ENCODE measurements at regions not wholly inside any gene's neighbourhood (a gene's known extent, or its start where the extent isn't known, plus 50 kb on each side); places are given as distances from the start of the nearest gene placed in this dataset.

DNA sequence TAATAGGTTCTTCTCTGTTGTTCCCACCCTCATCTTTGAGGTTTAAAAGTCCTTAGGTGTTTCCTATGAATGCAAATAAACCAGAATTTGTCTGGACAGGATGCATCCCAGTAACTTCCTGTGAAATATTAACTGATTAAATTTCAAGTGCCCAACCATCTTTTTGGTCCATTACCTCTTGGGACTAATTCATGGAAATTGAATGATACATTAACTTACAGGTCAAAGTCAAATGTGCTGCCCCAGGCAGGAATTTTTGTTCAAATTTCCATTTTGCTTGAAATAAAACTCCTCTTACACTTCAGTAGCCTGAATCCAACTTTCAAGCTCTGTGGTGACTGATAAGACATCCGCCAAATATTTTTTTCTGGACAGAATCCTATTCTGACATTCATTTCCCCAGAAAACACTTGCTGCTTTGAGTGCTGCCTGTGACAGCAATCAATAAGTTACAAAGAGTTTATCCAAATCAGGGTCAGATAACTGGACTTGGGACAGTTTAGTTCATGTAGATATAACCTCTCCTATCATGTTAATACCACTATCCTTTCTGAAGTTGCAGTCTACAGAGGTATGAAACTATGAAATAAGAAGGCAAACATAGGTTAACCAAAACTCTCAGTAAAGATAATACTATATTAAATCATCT lies 383.5 kb downstream of the POM121L12 start:
- Histone ChIP-seq H3K27ac (ENCODE audit: low read depth, low read length) (no peak overlapping the region), H3K4me1 (ENCODE audit: control insufficient read depth in 3 of 3, insufficient read depth in 3 of 3, low read length in 3 of 3) (no peaks in the 10 kb centered on the region), H3K9me3 (ENCODE audit: control insufficient read depth in 3 of 3, low read length in 3 of 3) (no peaks in the 10 kb centered on the region), H3K9ac (ENCODE audit: low read depth in 1 of 3, low read length in 3 of 3) (no peak overlapping the region), H3K4me3 (ENCODE audit: low read length in 3 of 3) (no peak overlapping the region), H3K27me3 (ENCODE audit: control insufficient read depth in 3 of 3, insufficient read depth in 3 of 3, low read length in 3 of 3) (no peaks in the 10 kb centered on the region), H3K36me3 (ENCODE audit: control insufficient read depth in 3 of 3, insufficient read depth in 3 of 3, low read length in 3 of 3) (no peaks in the 10 kb centered on the region)

GRCh38 chr7:53420550-53420949 lies 385.1 kb downstream of the POM121L12 start:
- Histone ChIP-seq H3K27ac (ENCODE audit: low read depth, low read length) (no peak overlapping the region), H3K27me3 (ENCODE audit: control insufficient read depth in 3 of 3, insufficient read depth in 3 of 3, low read length in 3 of 3) (no peaks in the 10 kb centered on the region), H3K36me3 (ENCODE audit: control insufficient read depth in 3 of 3, insufficient read depth in 3 of 3, low read length in 3 of 3) (no peaks in the 10 kb centered on the region), H3K4me3 (ENCODE audit: low read length in 3 of 3) (no peak overlapping the region), H3K4me1 (ENCODE audit: control insufficient read depth in 3 of 3, insufficient read depth in 3 of 3, low read length in 3 of 3) (no peaks in the 10 kb centered on the region), H3K9ac (ENCODE audit: low read depth in 1 of 3, low read length in 3 of 3) (no peak overlapping the region), H3K9me3 (ENCODE audit: control insufficient read depth in 3 of 3, low read length in 3 of 3) (no peaks in the 10 kb centered on the region)

DNA sequence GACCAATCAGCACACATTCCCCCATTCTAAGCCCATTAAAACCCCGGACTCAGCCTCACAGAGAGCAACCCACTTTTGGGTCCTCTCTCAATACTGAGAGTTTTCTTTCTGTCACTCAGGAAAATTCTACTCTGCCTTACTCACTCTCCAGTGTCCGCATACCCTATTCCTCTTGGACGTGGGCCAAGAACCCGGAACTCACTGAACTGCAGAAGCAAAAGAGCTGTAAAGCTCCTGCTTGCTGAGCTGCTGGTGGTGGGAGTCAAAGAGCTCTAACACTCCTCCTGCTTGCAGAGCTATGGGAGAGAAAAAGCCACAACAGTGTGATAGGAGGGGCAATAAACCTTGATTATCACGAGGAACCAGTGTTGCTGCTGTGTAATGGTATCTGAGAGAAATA lies 386.9 kb downstream of the POM121L12 start:
- Histone ChIP-seq H3K36me3 (ENCODE audit: control insufficient read depth in 3 of 3, insufficient read depth in 3 of 3, low read length in 3 of 3) (no peaks in the 10 kb centered on the region), H3K9ac (ENCODE audit: low read depth in 1 of 3, low read length in 3 of 3) (no peak overlapping the region), H3K4me3 (ENCODE audit: low read length in 3 of 3) (no peak overlapping the region), H3K4me1 (ENCODE audit: control insufficient read depth in 3 of 3, insufficient read depth in 3 of 3, low read length in 3 of 3) (no peaks in the 10 kb centered on the region), H3K27ac (ENCODE audit: low read depth, low read length) (no peak overlapping the region), H3K9me3 (ENCODE audit: control insufficient read depth in 3 of 3, low read length in 3 of 3) (no peaks in the 10 kb centered on the region), H3K27me3 (ENCODE audit: control insufficient read depth in 3 of 3, insufficient read depth in 3 of 3, low read length in 3 of 3) (no peaks in the 10 kb centered on the region)

GRCh38 chr7:53426145-53426750 lies 390.8 kb downstream of the POM121L12 start:
- no peak overlapping the region for H3K4me3 ChIP-seq (ENCODE audit: low read length in 3 of 3)
- H3K4me1 ChIP-seq (ENCODE audit: control insufficient read depth in 3 of 3, insufficient read depth in 3 of 3, low read length in 3 of 3) = no peaks in the 10 kb centered on the region
- H3K27me3 ChIP-seq (ENCODE audit: control insufficient read depth in 3 of 3, insufficient read depth in 3 of 3, low read length in 3 of 3) = no peaks in the 10 kb centered on the region
- no peaks in the 10 kb centered on the region for H3K36me3 ChIP-seq (ENCODE audit: control insufficient read depth in 3 of 3, insufficient read depth in 3 of 3, low read length in 3 of 3)
- H3K27ac ChIP-seq (ENCODE audit: low read depth, low read length) = no peak overlapping the region
- H3K9ac ChIP-seq (ENCODE audit: low read depth in 1 of 3, low read length in 3 of 3) = no peak overlapping the region
- no peaks in the 10 kb centered on the region for H3K9me3 ChIP-seq (ENCODE audit: control insufficient read depth in 3 of 3, low read length in 3 of 3)

GRCh38 chr7:53428045-53428444 lies 392.6 kb downstream of the POM121L12 start:
- Histone ChIP-seq H3K36me3 (ENCODE audit: control insufficient read depth in 3 of 3, insufficient read depth in 3 of 3, low read length in 3 of 3) (no peaks in the 10 kb centered on the region), H3K4me3 (ENCODE audit: low read length in 3 of 3) (no peak overlapping the region), H3K9ac (ENCODE audit: low read depth in 1 of 3, low read length in 3 of 3) (no peak overlapping the region), H3K9me3 (ENCODE audit: control insufficient read depth in 3 of 3, low read length in 3 of 3) (no peaks in the 10 kb centered on the region), H3K4me1 (ENCODE audit: control insufficient read depth in 3 of 3, insufficient read depth in 3 of 3, low read length in 3 of 3) (no peaks in the 10 kb centered on the region), H3K27me3 (ENCODE audit: control insufficient read depth in 3 of 3, insufficient read depth in 3 of 3, low read length in 3 of 3) (no peaks in the 10 kb centered on the region), H3K27ac (ENCODE audit: low read depth, low read length) (no peak overlapping the region)

DNA sequence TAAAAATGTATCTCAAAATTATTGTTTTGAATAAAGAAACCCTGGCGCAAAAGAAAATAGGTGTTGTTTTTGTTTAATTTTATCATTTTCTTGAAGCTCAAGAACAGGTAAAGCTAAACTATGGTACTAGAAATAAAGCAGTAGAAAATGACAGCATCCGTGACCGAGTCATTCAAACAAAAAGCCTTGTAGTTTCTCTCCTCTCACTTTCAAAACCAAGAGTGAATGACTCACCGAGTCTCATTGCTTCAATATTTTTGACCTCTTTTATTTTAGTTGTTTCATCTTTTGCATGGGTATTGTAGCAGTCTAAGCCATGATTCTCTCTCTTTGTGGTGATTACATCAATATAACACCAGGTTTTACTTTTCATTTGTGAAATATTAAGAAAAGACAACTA lies 396.5 kb downstream of the POM121L12 start:
- Histone ChIP-seq H3K36me3 (ENCODE audit: control insufficient read depth in 3 of 3, insufficient read depth in 3 of 3, low read length in 3 of 3) (no peaks in the 10 kb centered on the region), H3K9me3 (ENCODE audit: control insufficient read depth in 3 of 3, low read length in 3 of 3) (no peaks in the 10 kb centered on the region), H3K9ac (ENCODE audit: low read depth in 1 of 3, low read length in 3 of 3) (no peak overlapping the region), H3K4me3 (ENCODE audit: low read length in 3 of 3) (no peak overlapping the region), H3K4me1 (ENCODE audit: control insufficient read depth in 3 of 3, insufficient read depth in 3 of 3, low read length in 3 of 3) (no peaks in the 10 kb centered on the region), H3K27me3 (ENCODE audit: control insufficient read depth in 3 of 3, insufficient read depth in 3 of 3, low read length in 3 of 3) (no peaks in the 10 kb centered on the region), H3K27ac (ENCODE audit: low read depth, low read length) (no peak overlapping the region)

- H3K27ac ChIP-seq (ENCODE audit: low read depth, low read length) = no peak overlapping the region
Measured at GRCh38 chr7:53437336-53437735, 401.9 kb downstream of the POM121L12 start.

GRCh38 chr7:53446170-53446569 lies 410.7 kb downstream of the POM121L12 start:
- no peaks in the 10 kb centered on the region for H3K27me3 ChIP-seq (ENCODE audit: control insufficient read depth in 3 of 3, insufficient read depth in 3 of 3, low read length in 3 of 3)
- no peaks in the 10 kb centered on the region for H3K9me3 ChIP-seq (ENCODE audit: control insufficient read depth in 3 of 3, low read length in 3 of 3)
- H3K4me3 ChIP-seq (ENCODE audit: low read length in 3 of 3) = no peak overlapping the region
- H3K4me1 ChIP-seq (ENCODE audit: control insufficient read depth in 3 of 3, insufficient read depth in 3 of 3, low read length in 3 of 3) = no peaks in the 10 kb centered on the region
- no peaks in the 10 kb centered on the region for H3K36me3 ChIP-seq (ENCODE audit: control insufficient read depth in 3 of 3, insufficient read depth in 3 of 3, low read length in 3 of 3)
- no peak overlapping the region for H3K27ac ChIP-seq (ENCODE audit: low read depth, low read length)
- no peak overlapping the region for H3K9ac ChIP-seq (ENCODE audit: low read depth in 1 of 3, low read length in 3 of 3)

More at GRCh38 chr7:53437336-53437735, 401.9 kb downstream of the POM121L12 start:
- Histone ChIP-seq H3K4me3 (ENCODE audit: low read length in 3 of 3) (no peak overlapping the region), H3K9me3 (ENCODE audit: control insufficient read depth in 3 of 3, low read length in 3 of 3) (no peaks in the 10 kb centered on the region), H3K27me3 (ENCODE audit: control insufficient read depth in 3 of 3, insufficient read depth in 3 of 3, low read length in 3 of 3) (no peaks in the 10 kb centered on the region), H3K9ac (ENCODE audit: low read depth in 1 of 3, low read length in 3 of 3) (no peak overlapping the region), H3K36me3 (ENCODE audit: control insufficient read depth in 3 of 3, insufficient read depth in 3 of 3, low read length in 3 of 3) (no peaks in the 10 kb centered on the region), H3K4me1 (ENCODE audit: control insufficient read depth in 3 of 3, insufficient read depth in 3 of 3, low read length in 3 of 3) (no peaks in the 10 kb centered on the region)

- no peaks in the 10 kb centered on the region for H3K4me1 ChIP-seq (ENCODE audit: control insufficient read depth in 3 of 3, insufficient read depth in 3 of 3, low read length in 3 of 3)
- no peak overlapping the region for H3K9ac ChIP-seq (ENCODE audit: low read depth in 1 of 3, low read length in 3 of 3)
- no peaks in the 10 kb centered on the region for H3K27me3 ChIP-seq (ENCODE audit: control insufficient read depth in 3 of 3, insufficient read depth in 3 of 3, low read length in 3 of 3)
- H3K4me3 ChIP-seq (ENCODE audit: low read length in 3 of 3) = no peak overlapping the region
- no peaks in the 10 kb centered on the region for H3K9me3 ChIP-seq (ENCODE audit: control insufficient read depth in 3 of 3, low read length in 3 of 3)
- no peak overlapping the region for H3K27ac ChIP-seq (ENCODE audit: low read depth, low read length)
- H3K36me3 ChIP-seq (ENCODE audit: control insufficient read depth in 3 of 3, insufficient read depth in 3 of 3, low read length in 3 of 3) = no peaks in the 10 kb centered on the region
Measured at GRCh38 chr7:53458636-53459035, 423.2 kb downstream of the POM121L12 start.

GRCh38 chr7:53466371-53466770 lies 430.9 kb downstream of the POM121L12 start:
- Histone ChIP-seq H3K4me1 (ENCODE audit: control insufficient read depth in 3 of 3, insufficient read depth in 3 of 3, low read length in 3 of 3) (no peaks in the 10 kb centered on the region), H3K27me3 (ENCODE audit: control insufficient read depth in 3 of 3, insufficient read depth in 3 of 3, low read length in 3 of 3) (no peaks in the 10 kb centered on the region), H3K36me3 (ENCODE audit: control insufficient read depth in 3 of 3, insufficient read depth in 3 of 3, low read length in 3 of 3) (no peaks in the 10 kb centered on the region), H3K27ac (ENCODE audit: low read depth, low read length) (no peak overlapping the region), H3K9me3 (ENCODE audit: control insufficient read depth in 3 of 3, low read length in 3 of 3) (no peaks in the 10 kb centered on the region), H3K4me3 (ENCODE audit: low read length in 3 of 3) (no peak overlapping the region), H3K9ac (ENCODE audit: low read depth in 1 of 3, low read length in 3 of 3) (no peak overlapping the region)
